Dedifferentiated amniotic fluid mesenchymal stem cell (primary cell): ENCODE measurements at regions not wholly inside any gene's neighbourhood (a gene's known extent, or its start where the extent isn't known, plus 50 kb on each side); places are given as distances from the start of the nearest gene placed in this dataset.
A peak's percentile ranks its signal among the peaks of the same experiment; 100 is the strongest.
"Not testable (repeated sequence)": the region's sequence is repeated elsewhere in the genome, so short reads cannot be mapped to it uniquely, and the experiment has no call there.

Source experiments
- DNase-seq: peaks from one replicate; pipeline ENCODE4 v3.0.0-alpha.2; 2016; ENCODE audit errors: extremely low spot score

- no peak for DNase-seq
Measured at GRCh38 chr6:112933947-112934346, 586.8 kb downstream of the RFPL4B start.

- DNase-seq = no peak
Measured at GRCh38 chr6:112934433-112935327, 587.5 kb downstream of the RFPL4B start.

GRCh38 chr6:112935402-112936078, 588.4 kb downstream of the RFPL4B start:
- no peak for DNase-seq

GRCh38 chr6:112936079-112936472, 588.9 kb downstream of the RFPL4B start:
- no peak for DNase-seq

- DNase-seq = peak; percentile 56
Measured at GRCh38 chr6:112936504-112936903, 589.4 kb downstream of the RFPL4B start.

- not testable (repeated sequence) for DNase-seq
Measured at GRCh38 chr6:112937690-112938089, 590.6 kb downstream of the RFPL4B start.

- no peak for DNase-seq
Measured at GRCh38 chr6:112938650-112939049, 591.5 kb downstream of the RFPL4B start.

GRCh38 chr6:112939563-112939962, 592.4 kb downstream of the RFPL4B start:
- no peak for DNase-seq

GRCh38 chr6:112941613-112942012, 594.5 kb downstream of the RFPL4B start:
- peak; percentile 16 for DNase-seq

- DNase-seq = no peak
Measured at GRCh38 chr6:112946051-112946450, 598.9 kb downstream of the RFPL4B start.

- no peak for DNase-seq
Measured at GRCh38 chr6:112947507-112947906, 600.4 kb downstream of the RFPL4B start.

- DNase-seq = no peak
Measured at GRCh38 chr6:112951829-112952228, 604.7 kb downstream of the RFPL4B start.

- DNase-seq = not testable (repeated sequence)
Measured at GRCh38 chr6:112955743-112956142, 608.6 kb downstream of the RFPL4B start.

GRCh38 chr6:112956696-112957535, 609.8 kb downstream of the RFPL4B start:
- peak; percentile 91 for DNase-seq

GRCh38 chr6:112957536-112957916, 610.4 kb downstream of the RFPL4B start:
- DNase-seq = no peak

GRCh38 chr6:112960130-112960529, 613.0 kb downstream of the RFPL4B start:
- DNase-seq = not testable (repeated sequence)

GRCh38 chr6:112967974-112968373, 620.8 kb downstream of the RFPL4B start:
- DNase-seq = no peak

GRCh38 chr6:112971651-112972050, 624.5 kb downstream of the RFPL4B start:
- no peak for DNase-seq

GRCh38 chr6:112974931-112975330, 627.8 kb downstream of the RFPL4B start:
- not testable (repeated sequence) for DNase-seq

GRCh38 chr6:112976579-112976978, 629.4 kb downstream of the RFPL4B start:
- DNase-seq = not testable (repeated sequence)

- DNase-seq = peak; percentile 18
Measured at GRCh38 chr6:112979830-112980229, 632.7 kb downstream of the RFPL4B start.

- DNase-seq = no peak
Measured at GRCh38 chr6:112980676-112981075, 633.5 kb downstream of the RFPL4B start.
